HepG2 (cell line): ENCODE measurements at regions not wholly inside any gene's neighbourhood (a gene's known extent, or its start where the extent isn't known, plus 50 kb on each side); places are given as distances from the start of the nearest gene placed in this dataset.

Source experiments
- MTA3 ChIP-seq: sonication (generic); formaldehyde crosslinking; IDR thresholded peaks from 2 replicates; pipeline ENCODE4 v1.4.0; 2020; ENCODE audit warnings: missing genetic modification reagents
- MYC ChIP-seq: sonication (generic); formaldehyde crosslinking; IDR thresholded peaks from 2 replicates; pipeline ENCODE4 v1.9.0; 2021; ENCODE audit warnings: missing genetic modification reagents, borderline replicate concordance
- NFIC ChIP-seq: IDR thresholded peaks from 2 replicates; pipeline ENCODE4 v1.6.1; 2012; ENCODE audit warnings: mild to moderate bottlenecking, low read length, inconsistent platforms
- RARA ChIP-seq: IDR thresholded peaks from 2 replicates; pipeline ENCODE4 v1.6.1; 2016; ENCODE audit warnings: missing genetic modification reagents, missing compliant biosample characterization
- RXRA ChIP-seq: sonication (generic); formaldehyde crosslinking; IDR thresholded peaks from 2 replicates; pipeline ENCODE4 v1.5.1; 2020; ENCODE audit warnings: missing genetic modification reagents
- ZNF629 ChIP-seq: sonication (generic); formaldehyde crosslinking; conservative IDR thresholded peaks from 2 replicates; pipeline ENCODE4 v1.5.0; 2020; ENCODE audit warnings: missing genetic modification reagents
- ZNF841 ChIP-seq: sonication (generic); formaldehyde crosslinking; IDR thresholded peaks from 2 replicates; pipeline ENCODE4 v1.8.1; 2023; ENCODE audit warnings: missing genetic modification reagents, borderline replicate concordance
- TF ChIP-seq, protein P1 (sequence below): sonication (generic); formaldehyde crosslinking; IDR thresholded peaks from 2 replicates; pipeline ENCODE4 v1.5.0; 2020; ENCODE audit warnings: mild to moderate bottlenecking, missing genetic modification reagents, moderate library complexity
- TF ChIP-seq, protein P2 (sequence below): sonication (generic); formaldehyde crosslinking; IDR thresholded peaks from 2 replicates; pipeline ENCODE4 v1.4.0; 2020; ENCODE audit warnings: missing genetic modification reagents

GRCh38 chr10:8235253-8236027 is 181.0 kb downstream of the GATA3 start:
- no peak for TF ChIP-seq ZNF629
- TF ChIP-seq NFIC, result no peak
- TF ChIP-seq RXRA (CRISPR knock-in tag), result no peak
- no peak for TF ChIP-seq MTA3 (CRISPR knock-in tag)
- TF ChIP-seq, protein P1, sequence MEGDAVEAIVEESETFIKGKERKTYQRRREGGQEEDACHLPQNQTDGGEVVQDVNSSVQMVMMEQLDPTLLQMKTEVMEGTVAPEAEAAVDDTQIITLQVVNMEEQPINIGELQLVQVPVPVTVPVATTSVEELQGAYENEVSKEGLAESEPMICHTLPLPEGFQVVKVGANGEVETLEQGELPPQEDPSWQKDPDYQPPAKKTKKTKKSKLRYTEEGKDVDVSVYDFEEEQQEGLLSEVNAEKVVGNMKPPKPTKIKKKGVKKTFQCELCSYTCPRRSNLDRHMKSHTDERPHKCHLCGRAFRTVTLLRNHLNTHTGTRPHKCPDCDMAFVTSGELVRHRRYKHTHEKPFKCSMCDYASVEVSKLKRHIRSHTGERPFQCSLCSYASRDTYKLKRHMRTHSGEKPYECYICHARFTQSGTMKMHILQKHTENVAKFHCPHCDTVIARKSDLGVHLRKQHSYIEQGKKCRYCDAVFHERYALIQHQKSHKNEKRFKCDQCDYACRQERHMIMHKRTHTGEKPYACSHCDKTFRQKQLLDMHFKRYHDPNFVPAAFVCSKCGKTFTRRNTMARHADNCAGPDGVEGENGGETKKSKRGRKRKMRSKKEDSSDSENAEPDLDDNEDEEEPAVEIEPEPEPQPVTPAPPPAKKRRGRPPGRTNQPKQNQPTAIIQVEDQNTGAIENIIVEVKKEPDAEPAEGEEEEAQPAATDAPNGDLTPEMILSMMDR (CRISPR knock-in tag), result no peak
- TF ChIP-seq, protein P2, sequence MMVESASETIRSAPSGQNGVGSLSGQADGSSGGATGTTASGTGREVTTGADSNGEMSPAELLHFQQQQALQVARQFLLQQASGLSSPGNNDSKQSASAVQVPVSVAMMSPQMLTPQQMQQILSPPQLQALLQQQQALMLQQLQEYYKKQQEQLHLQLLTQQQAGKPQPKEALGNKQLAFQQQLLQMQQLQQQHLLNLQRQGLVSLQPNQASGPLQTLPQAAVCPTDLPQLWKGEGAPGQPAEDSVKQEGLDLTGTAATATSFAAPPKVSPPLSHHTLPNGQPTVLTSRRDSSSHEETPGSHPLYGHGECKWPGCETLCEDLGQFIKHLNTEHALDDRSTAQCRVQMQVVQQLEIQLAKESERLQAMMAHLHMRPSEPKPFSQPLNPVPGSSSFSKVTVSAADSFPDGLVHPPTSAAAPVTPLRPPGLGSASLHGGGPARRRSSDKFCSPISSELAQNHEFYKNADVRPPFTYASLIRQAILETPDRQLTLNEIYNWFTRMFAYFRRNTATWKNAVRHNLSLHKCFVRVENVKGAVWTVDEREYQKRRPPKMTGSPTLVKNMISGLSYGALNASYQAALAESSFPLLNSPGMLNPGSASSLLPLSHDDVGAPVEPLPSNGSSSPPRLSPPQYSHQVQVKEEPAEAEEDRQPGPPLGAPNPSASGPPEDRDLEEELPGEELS, result no peak
- TF ChIP-seq ZNF841 (CRISPR knock-in tag), result no peak
- no peak for TF ChIP-seq RARA (CRISPR knock-in tag)
- TF ChIP-seq MYC (CRISPR knock-in tag), result no peak
